Sigmoid colon (tissue), 6 donors: ENCODE measurements at regions not wholly inside any gene's neighbourhood (a gene's known extent, or its start where the extent isn't known, plus 50 kb on each side); places are given as distances from the start of the nearest gene placed in this dataset.

ENCODE experiments used
- DNase-seq: peaks from one replicate; pipeline ENCODE4 v3.0.0-alpha.2; 2019
- H3K27ac ChIP-seq, 4 donors: fragments of 200-600 bp; sonication (generic); one replicate each; pipeline ENCODE4 v1.5.1; 2016 to 2019; ENCODE audit warnings: mild to moderate bottlenecking in 1 of 4
- H3K27me3 ChIP-seq, 3 donors: fragments of 200-600 bp; sonication (generic); one replicate each; pipeline ENCODE4 v1.5.1; 2019; ENCODE audit warnings: mild to moderate bottlenecking in 1 of 3
- H3K36me3 ChIP-seq, 4 donors: fragments of 200-600 bp; sonication (generic); one replicate each; pipeline ENCODE4 v1.5.1; 2016 to 2019
- H3K4me1 ChIP-seq, 4 donors: fragments of 200-600 bp; sonication (generic); one replicate each; pipeline ENCODE4 v1.5.1; 2017 to 2019
- H3K4me3 ChIP-seq, 4 donors: fragments of 200-600 bp; sonication (generic); one replicate each; pipeline ENCODE4 v1.5.1; 2017 to 2019; ENCODE audit warnings: mild to moderate bottlenecking in 2 of 4, moderate library complexity in 1 of 4
- H3K9me3 ChIP-seq, 4 donors: fragments of 200-600 bp in 3 of 4; sonication (generic) in 3 of 4; one replicate each; pipeline versions ENCODE4 v1.5.1 to v1.6.1; 2013 to 2019
- CTCF ChIP-seq, 4 experiments: fragments of 450-650 bp in 3 of 4; fragments of 200-600 bp in 1 of 4; IDR thresholded peaks; one replicate each; pipeline ENCODE4 v1.5.1; 2016 to 2019; ENCODE audit warnings: antibody characterized with exemption in 4 of 4, mild to moderate bottlenecking in 3 of 4, moderate library complexity in 2 of 4
- EP300 ChIP-seq, 4 donors: sonication (generic); formaldehyde crosslinking; IDR thresholded peaks; one replicate each; pipeline ENCODE4 v1.6.1; 2017; ENCODE audit warnings: antibody characterized with exemption in 4 of 4
- POLR2A ChIP-seq, 2 donors: fragments of 450-650 bp; IDR thresholded peaks; one replicate each; pipeline ENCODE4 v1.6.1; 2016; ENCODE audit warnings: antibody characterized with exemption in 2 of 2, mild to moderate bottlenecking in 2 of 2, moderate library complexity in 2 of 2
- POLR2AphosphoS5 ChIP-seq, 4 donors: sonication (generic); formaldehyde crosslinking; IDR thresholded peaks; one replicate each; pipeline ENCODE4 v1.6.1; 2017; ENCODE audit warnings: antibody characterized with exemption in 4 of 4
- WGBS, 2 donors: extraction: QIAGEN DNeasy Blood & Tissue Kit; methylation state at CpG; one replicate each; pipeline ENCODE4 v1.1.7; 2013; 5-methylcytosine and 5-hydroxymethylcytosine counted together
- intact Hi-C: fragments of 100-400 bp; cut with DNase I; formaldehyde crosslinking; loops from one replicate; pipeline ENCODE4 v1.15.1; 2023
- donor health status: healthy with polysubstance abuse.
- donor health status: healthy.

DNA sequence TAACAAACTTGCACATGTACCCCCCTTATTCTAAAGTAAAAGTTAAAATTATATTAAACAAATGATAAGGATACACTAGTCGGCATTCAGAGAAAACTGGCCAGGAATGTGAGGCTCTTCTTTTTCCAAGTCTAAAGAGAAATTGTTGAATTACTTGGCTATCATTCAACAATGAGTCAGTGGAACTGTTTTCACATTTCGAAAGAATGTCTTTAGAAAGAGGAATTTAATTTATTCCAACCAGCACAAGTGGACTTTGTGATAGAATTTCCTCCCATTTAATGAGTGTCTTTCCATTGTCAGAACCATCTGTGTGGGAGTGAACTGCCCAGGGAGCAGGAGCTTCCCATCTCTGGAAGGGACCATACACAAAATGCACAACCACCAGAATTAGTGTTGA, 792.2 kb downstream of the EPHA4 start:
- H3K4me1 ChIP-seq: no peaks in the 10 kb centered on the region
- TF ChIP-seq EP300 (IDR thresholded peaks at IDR 0.05) (no peak), POLR2A (IDR thresholded peaks at IDR 0.05) (no peak), CTCF (IDR thresholded peaks at IDR 0.05) (no peak), POLR2AphosphoS5 (IDR thresholded peaks at IDR 0.05) (no peak)
- intact Hi-C loops: no loop called here
- H3K27me3 ChIP-seq: no peaks in the 10 kb centered on the region
- no peak for DNase-seq
- H3K9me3 ChIP-seq: no peaks in the 10 kb centered on the region
- no peaks in the 10 kb centered on the region for H3K36me3 ChIP-seq
- no peak overlapping the region for H3K4me3 ChIP-seq
- 67 to 81% methylated on average over 2 of the region's 2 CpGs for WGBS, 2 donors
- H3K27ac ChIP-seq: no peak overlapping the region

- H3K27me3 ChIP-seq: no peaks in the 10 kb centered on the region
- no peaks in the 10 kb centered on the region for H3K9me3 ChIP-seq
- no peaks in the 10 kb centered on the region for H3K4me1 ChIP-seq
- intact Hi-C loops: no loop called here
- H3K4me3 ChIP-seq: no peak overlapping the region
- H3K36me3 ChIP-seq: no peaks in the 10 kb centered on the region
- TF ChIP-seq POLR2A (IDR thresholded peaks at IDR 0.05) (no peak), EP300 (IDR thresholded peaks at IDR 0.05) (no peak), POLR2AphosphoS5 (IDR thresholded peaks at IDR 0.05) (no peak), CTCF (IDR thresholded peaks at IDR 0.05) (no peak)
- DNase-seq: no peak
- H3K27ac ChIP-seq: no peak overlapping the region
- 85% methylated on average over 5 of the region's 5 CpGs for WGBS, 2 donors
Measured at GRCh38 chr2:220781622-220782241, 790.4 kb downstream of the EPHA4 start.

DNA sequence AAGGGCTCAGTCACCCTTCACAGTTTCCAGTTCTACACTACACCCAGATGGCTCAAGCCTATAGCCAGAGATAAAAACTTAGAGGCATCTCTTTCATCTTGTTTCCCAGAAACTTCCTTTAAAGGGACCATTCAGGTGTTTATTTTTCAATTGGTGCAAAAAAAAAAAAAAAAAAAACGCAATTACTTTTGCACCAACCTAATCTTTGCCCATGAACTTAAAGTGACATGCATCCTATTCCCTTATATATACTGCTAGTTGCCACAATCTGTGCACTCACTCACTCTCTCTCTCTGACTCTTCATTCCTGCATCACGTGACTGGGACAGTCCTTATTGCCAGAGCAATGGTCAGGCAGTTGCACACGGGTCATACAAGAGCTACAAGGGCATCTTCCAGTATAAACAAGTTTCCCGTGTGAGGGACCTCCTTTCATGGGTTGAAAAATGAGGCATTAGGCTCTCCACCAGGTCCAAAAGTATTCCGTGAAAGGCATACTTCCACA, 789.4 kb downstream of the EPHA4 start:
- Histone ChIP-seq H3K36me3 (no peaks in the 10 kb centered on the region), H3K4me3 (no peak overlapping the region), H3K4me1 (no peaks in the 10 kb centered on the region), H3K27me3 (no peaks in the 10 kb centered on the region), H3K9me3 (no peaks in the 10 kb centered on the region), H3K27ac (no peak overlapping the region)
- no peak for TF ChIP-seq POLR2AphosphoS5 (IDR thresholded peaks at IDR 0.05)
- TF ChIP-seq EP300 (IDR thresholded peaks at IDR 0.05): no peak
- TF ChIP-seq CTCF (IDR thresholded peaks at IDR 0.05): no peak
- TF ChIP-seq POLR2A (IDR thresholded peaks at IDR 0.05): no peak
- intact Hi-C loops: no loop called here
- WGBS, 2 donors: 79 to 86% methylated on average over 5 of the region's 5 CpGs
- DNase-seq: no peak

GRCh38 chr2:220783671-220784070, 788.4 kb downstream of the EPHA4 start:
- Histone ChIP-seq H3K9me3 (no peaks in the 10 kb centered on the region), H3K4me1 (no peaks in the 10 kb centered on the region), H3K27ac (no peak overlapping the region), H3K27me3 (no peaks in the 10 kb centered on the region), H3K4me3 (no peak overlapping the region), H3K36me3 (no peaks in the 10 kb centered on the region)
- TF ChIP-seq CTCF (IDR thresholded peaks at IDR 0.05): no peak
- TF ChIP-seq EP300 (IDR thresholded peaks at IDR 0.05): no peak
- TF ChIP-seq POLR2AphosphoS5 (IDR thresholded peaks at IDR 0.05): no peak
- no peak for TF ChIP-seq POLR2A (IDR thresholded peaks at IDR 0.05)
- intact Hi-C loops: no loop called here
- no peak for DNase-seq
- 16 to 70% methylated on average over 1 of the region's 1 CpG for WGBS, 2 donors

- Histone ChIP-seq H3K4me1 (peaks cover 0 to 6% (median 5%) of the 10 kb centered on the region in 4 donors), H3K27ac (no peak overlapping the region), H3K4me3 (no peak overlapping the region), H3K36me3 (no peaks in the 10 kb centered on the region), H3K9me3 (no peaks in the 10 kb centered on the region), H3K27me3 (no peaks in the 10 kb centered on the region)
- intact Hi-C loops: no loop called here
- DNase-seq: no peak
- TF ChIP-seq POLR2AphosphoS5 (IDR thresholded peaks at IDR 0.05): no peak
- no peak for TF ChIP-seq CTCF (IDR thresholded peaks at IDR 0.05)
- no peak for TF ChIP-seq POLR2A (IDR thresholded peaks at IDR 0.05)
- TF ChIP-seq EP300 (IDR thresholded peaks at IDR 0.05): no peak
- 91 to 93% methylated on average over 4 of the region's 4 CpGs for WGBS, 2 donors
Measured at GRCh38 chr2:220785178-220785577, 786.9 kb downstream of the EPHA4 start.
